OCI-LY7 (cell line): ENCODE measurements at regions not wholly inside any gene's neighbourhood (a gene's known extent, or its start where the extent isn't known, plus 50 kb on each side); places are given as distances from the start of the nearest gene placed in this dataset.

ENCODE experiments used
- CTCF ChIP-seq: fragments of 200-600 bp; sonication (generic); conservative IDR thresholded peaks from 2 replicates; pipeline ENCODE4 v1.5.1; 2014; ENCODE audit warnings: mild to moderate bottlenecking, antibody characterized with exemption, low read length, moderate library complexity, mixed read lengths
- EZH2phosphoT487 ChIP-seq: fragments of 200-600 bp; sonication (generic); IDR thresholded peaks from 2 replicates; pipeline ENCODE4 v1.6.1; 2018; ENCODE audit warnings: low read depth, borderline replicate concordance, mild to moderate bottlenecking, mixed run types, antibody characterized with exemption, low read length, moderate library complexity, mixed read lengths

GRCh38 chr10:128870830-128871597, 596.0 kb upstream of the MGMT start:
- TF ChIP-seq CTCF (no peak), EZH2phosphoT487 (no peak)
